H9 (cell line): ENCODE measurements at regions not wholly inside any gene's neighbourhood (a gene's known extent, or its start where the extent isn't known, plus 50 kb on each side); places are given as distances from the start of the nearest gene placed in this dataset.

Source experiments
- DNase-seq: peaks from one replicate; pipeline ENCODE4 v3.0.0-alpha.2; 2017
- H2AFZ ChIP-seq: one replicate; pipeline ENCODE4 v1.6.1; 2013; ENCODE audit warnings: mild to moderate bottlenecking, low read length, control low read depth, moderate library complexity
- H2AK5ac ChIP-seq: 2 replicates; pipeline ENCODE4 v1.6.1; 2013; ENCODE audit warnings: low read length, control low read depth, mixed read lengths; ENCODE audit not compliant: insufficient read length
- H2BK120ac ChIP-seq: one replicate; pipeline ENCODE4 v1.6.1; 2013; ENCODE audit warnings: low read depth, mild to moderate bottlenecking, low read length, control low read depth, inconsistent platforms; ENCODE audit not compliant: poor library complexity, severe bottlenecking
- H2BK12ac ChIP-seq: 2 replicates; pipeline ENCODE4 v1.6.1; 2013; ENCODE audit warnings: low read length, control low read depth, mixed read lengths, low read depth; ENCODE audit not compliant: insufficient read length
- H2BK15ac ChIP-seq: 2 replicates; pipeline ENCODE4 v1.6.1; 2013; ENCODE audit warnings: low read depth, low read length, control low read depth
- H2BK20ac ChIP-seq: one replicate; pipeline ENCODE4 v1.6.1; 2013; ENCODE audit warnings: low read depth, mild to moderate bottlenecking, low read length, control low read depth, inconsistent platforms; ENCODE audit not compliant: poor library complexity, severe bottlenecking
- H2BK5ac ChIP-seq: 2 replicates; pipeline ENCODE4 v1.6.1; 2013; ENCODE audit warnings: low read length, control low read depth, mixed read lengths; ENCODE audit not compliant: insufficient read length
- H3K14ac ChIP-seq: 2 replicates; pipeline ENCODE4 v1.6.1; 2013; ENCODE audit warnings: low read length, control low read depth; ENCODE audit not compliant: insufficient read depth
- H3K18ac ChIP-seq: 2 replicates; pipeline ENCODE4 v1.6.1; 2013; ENCODE audit warnings: low read depth, mild to moderate bottlenecking, mixed read lengths, low read length, control low read depth; ENCODE audit not compliant: insufficient read length
- H3K23ac ChIP-seq: 2 replicates; pipeline ENCODE4 v1.6.1; 2013; ENCODE audit warnings: low read length, control low read depth, mixed read lengths, low read depth; ENCODE audit not compliant: insufficient read length
- H3K23me2 ChIP-seq: 2 replicates; pipeline ENCODE4 v1.6.1; 2013; ENCODE audit warnings: low read depth, mild to moderate bottlenecking, mixed read lengths, low read length, control low read depth; ENCODE audit not compliant: insufficient read length, poor library complexity, severe bottlenecking
- H3K27ac ChIP-seq: 2 replicates; pipeline ENCODE4 v1.5.1; 2013; ENCODE audit warnings: low read length, control low read depth, mixed read lengths, low read depth; ENCODE audit not compliant: insufficient read length
- H3K27me3 ChIP-seq: 2 replicates; pipeline ENCODE4 v1.6.1; 2013; ENCODE audit warnings: low read length, control low read depth, inconsistent platforms; ENCODE audit not compliant: insufficient read depth
- H3K4ac ChIP-seq: 2 replicates; pipeline ENCODE4 v1.6.1; 2013; ENCODE audit warnings: low read depth, mild to moderate bottlenecking, control low read depth, inconsistent platforms, low read length, moderate library complexity
- H3K4me1 ChIP-seq: 2 replicates; pipeline ENCODE4 v1.6.1; 2013; ENCODE audit warnings: low read length, control low read depth, inconsistent platforms; ENCODE audit not compliant: insufficient read depth
- H3K4me2 ChIP-seq: 2 replicates; pipeline ENCODE4 v1.6.1; 2013; ENCODE audit warnings: low read length, control low read depth, mixed read lengths; ENCODE audit not compliant: insufficient read length, insufficient read depth
- H3K56ac ChIP-seq: 2 replicates; pipeline ENCODE4 v1.6.1; 2013; ENCODE audit warnings: low read depth, mild to moderate bottlenecking, mixed read lengths, low read length, control low read depth; ENCODE audit not compliant: insufficient read length
- H3K79me1 ChIP-seq: 2 replicates; pipeline ENCODE4 v1.6.1; 2013; ENCODE audit warnings: low read depth, mild to moderate bottlenecking, moderate library complexity, low read length, control low read depth, inconsistent platforms; ENCODE audit not compliant: insufficient read depth, poor library complexity, severe bottlenecking
- H3K79me2 ChIP-seq: 2 replicates; pipeline ENCODE4 v1.6.1; 2013; ENCODE audit warnings: low read length, control low read depth, inconsistent platforms; ENCODE audit not compliant: insufficient read depth
- H3K9ac ChIP-seq: 2 replicates; pipeline ENCODE4 v1.6.1; 2013; ENCODE audit warnings: low read length, control low read depth, mixed read lengths; ENCODE audit not compliant: insufficient read length; ENCODE audit errors: extremely low read depth
- H3K9me3 ChIP-seq: one replicate; pipeline ENCODE4 v1.6.1; 2013; ENCODE audit warnings: low read depth, low read length, inconsistent platforms; ENCODE audit not compliant: control insufficient read depth
- H3T11ph ChIP-seq: one replicate; pipeline ENCODE4 v1.6.1; 2013; ENCODE audit warnings: mild to moderate bottlenecking, low read length, control low read depth, inconsistent platforms
- H4K20me1 ChIP-seq: one replicate; pipeline ENCODE4 v1.6.1; 2013; ENCODE audit not compliant: control insufficient read depth, insufficient read length, insufficient read depth
- H4K5ac ChIP-seq: 2 replicates; pipeline ENCODE4 v1.6.1; 2013; ENCODE audit warnings: low read depth, mild to moderate bottlenecking, mixed read lengths, low read length, control low read depth; ENCODE audit not compliant: insufficient read length
- H4K8ac ChIP-seq: replicated peaks from 2 replicates; pipeline ENCODE4 v1.6.1; 2013; ENCODE audit warnings: low read length, control low read depth, mixed read lengths, low read depth; ENCODE audit not compliant: insufficient read length
- H4K91ac ChIP-seq: 2 replicates; pipeline ENCODE4 v1.6.1; 2013; ENCODE audit warnings: low read depth, mild to moderate bottlenecking, moderate library complexity, mixed read lengths, low read length, control low read depth; ENCODE audit not compliant: insufficient read length
- H3K27ac Mint-ChIP-seq, 3 experiments: 2 replicates in 2 of 3; 3 replicates in 1 of 3; pipeline ENCODE4 v1.8.0; 2020 to 2021; ENCODE audit warnings: mixed read lengths in 3 of 3, mild to moderate bottlenecking in 1 of 3, moderate library complexity in 1 of 3
- H3K27me3 Mint-ChIP-seq: 2 replicates; pipeline ENCODE4 v1.8.0; 2021; ENCODE audit warnings: low read depth, mild to moderate bottlenecking, moderate library complexity, mixed read lengths
- H3K36me3 Mint-ChIP-seq, 3 experiments: 2 replicates in 2 of 3; 3 replicates in 1 of 3; pipeline ENCODE4 v1.8.0; 2020 to 2021; ENCODE audit warnings: low read depth in 3 of 3, mixed read lengths in 3 of 3; ENCODE audit not compliant: insufficient read depth in 1 of 3
- H3K4me1 Mint-ChIP-seq, 2 experiments: 2 replicates each; pipeline ENCODE4 v1.8.0; 2020; ENCODE audit warnings: mixed read lengths in 2 of 2
- H3K4me3 Mint-ChIP-seq, 2 experiments: 2 replicates in 1 of 2; 3 replicates in 1 of 2; pipeline ENCODE4 v1.8.0; 2020 to 2021; ENCODE audit warnings: mild to moderate bottlenecking in 2 of 2, mixed read lengths in 2 of 2, moderate library complexity in 1 of 2
- H3K9me3 Mint-ChIP-seq, 2 experiments: 2 replicates in 1 of 2; 3 replicates in 1 of 2; pipeline ENCODE4 v1.8.0; 2020; ENCODE audit warnings: mild to moderate bottlenecking in 2 of 2, mixed read lengths in 2 of 2, moderate library complexity in 1 of 2
- CTCF ChIP-seq: fragments of 200-600 bp; sonication (generic); conservative IDR thresholded peaks from 3 replicates; pipeline ENCODE4 v1.8.0; 2021; ENCODE audit warnings: antibody characterized with exemption, mild to moderate bottlenecking
- WGBS: extraction: QIAGEN DNeasy Blood & Tissue Kit; methylation state at CpG from one replicate; pipeline ENCODE4 v1.1.7; 2013; ENCODE audit warnings: missing lambda C conversion rate, low lambda C conversion rate, mixed read lengths; ENCODE audit not compliant: insufficient read length; ENCODE audit errors: extremely low coverage; 5-methylcytosine and 5-hydroxymethylcytosine counted together

GRCh38 chr10:94223702-94224370 is 138.9 kb downstream of the NOC3L start:
- H2BK15ac ChIP-seq: no peak overlapping the region
- no peak overlapping the region for H4K5ac ChIP-seq
- H3K4me2 ChIP-seq: no peak overlapping the region
- no peak overlapping the region for H2AFZ ChIP-seq
- no peak overlapping the region for H3K4me3 Mint-ChIP-seq
- no peak overlapping the region for H2BK12ac ChIP-seq
- no peaks in the 10 kb centered on the region for H4K20me1 ChIP-seq
- H2BK20ac ChIP-seq: no peak overlapping the region
- TF ChIP-seq CTCF: no peak
- no CpG with 5 or more reads among the region's 5 CpGs for WGBS
- no peak overlapping the region for H3K27ac ChIP-seq
- no peak overlapping the region for H2BK120ac ChIP-seq
- H2AK5ac ChIP-seq: no peak overlapping the region
- no peak overlapping the region for H3K9ac ChIP-seq
- H3K18ac ChIP-seq: no peak overlapping the region
- H3K14ac ChIP-seq: no peak overlapping the region
- no peak overlapping the region for H3K56ac ChIP-seq
- no peak overlapping the region for H4K8ac ChIP-seq
- no peak for DNase-seq
- H3T11ph ChIP-seq: no peak overlapping the region
- no peak overlapping the region for H3K27ac Mint-ChIP-seq
- H2BK5ac ChIP-seq: no peak overlapping the region
- H4K91ac ChIP-seq: no peak overlapping the region
- H3K4me1 Mint-ChIP-seq: peaks cover 7 to 8% of the 10 kb centered on the region in 2 experiments; a peak in 3 of 4 replicates
- H3K4ac ChIP-seq: no peak overlapping the region
- H3K4me1 ChIP-seq: no peaks in the 10 kb centered on the region; the same call in 1 of the 2 replicates
- no peaks in the 10 kb centered on the region for H3K27me3 Mint-ChIP-seq
- H3K23ac ChIP-seq: no peak overlapping the region
- H3K9me3 Mint-ChIP-seq: no peaks in the 10 kb centered on the region; a peak in 1 of 5 replicates
- no peaks in the 10 kb centered on the region for H3K79me1 ChIP-seq
- H3K27me3 ChIP-seq: no peaks in the 10 kb centered on the region
- no peaks in the 10 kb centered on the region for H3K23me2 ChIP-seq
- no peaks in the 10 kb centered on the region for H3K9me3 ChIP-seq
- H3K36me3 Mint-ChIP-seq: no peaks in the 10 kb centered on the region
- no peaks in the 10 kb centered on the region for H3K79me2 ChIP-seq
